ENCODE measurements at regions not wholly inside any gene's neighbourhood (a gene's known extent, or its start where the extent isn't known, plus 50 kb on each side); places are given as distances from the start of the nearest gene placed in this dataset.

- no peak for DNase-seq (ENCODE audit: extremely low read depth, insufficient read length)
- Histone ChIP-seq H3K27me3 (replicated peaks; ENCODE audit: control insufficient read depth, insufficient read depth, low read length) (no peaks in the 10 kb centered on the region), H3K36me3 (ENCODE audit: control insufficient read depth, insufficient read depth, low read length) (no peaks in the 10 kb centered on the region), H3K4me3 (replicated peaks; ENCODE audit: low read depth, low read length) (no peak overlapping the region)
- no peak for TF ChIP-seq CTCF (IDR thresholded peaks at IDR 0.05; ENCODE audit: insufficient read depth, low read length, poor library complexity, severe bottlenecking)
These were observed 692.0 kb downstream of the NCAM2 start for GRCh38 chr21:21690068-21690665.

DNA sequence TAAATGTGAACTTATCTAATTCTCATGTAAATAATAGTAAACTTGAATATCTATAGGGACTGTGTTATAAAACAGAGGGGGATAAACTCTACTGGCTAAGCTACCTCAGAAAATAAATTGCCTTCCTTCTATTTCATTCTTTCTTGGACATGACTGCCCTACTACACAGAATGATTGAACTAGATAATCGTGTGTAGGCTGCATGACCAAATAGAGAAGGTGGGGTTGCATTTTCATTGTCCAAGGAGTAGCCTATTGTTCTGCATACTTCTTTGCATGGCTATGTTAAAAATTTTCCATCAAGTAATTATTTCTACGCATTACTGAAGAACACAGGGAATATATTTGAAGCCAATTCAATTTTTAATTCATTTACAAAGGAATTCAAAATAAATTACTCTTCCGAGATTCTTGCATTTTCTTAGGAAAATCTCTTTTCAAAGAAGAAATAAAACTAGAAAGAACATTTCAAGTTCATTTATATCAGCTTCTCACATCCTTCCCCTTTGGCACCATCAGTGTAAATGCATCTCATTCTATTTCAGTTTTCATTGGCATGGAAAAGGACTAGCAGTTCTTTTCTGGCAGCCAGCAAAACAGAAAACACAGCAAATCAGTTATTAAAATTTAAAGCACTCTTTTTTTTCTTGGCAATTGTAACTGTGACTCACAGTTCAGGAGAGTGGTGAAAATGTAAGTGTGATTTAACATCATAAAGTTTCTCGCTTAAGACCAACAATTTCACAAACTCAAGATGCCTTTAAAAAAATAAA lies 714.7 kb downstream of the NCAM2 start:
- no peak overlapping the region for H3K4me3 ChIP-seq (replicated peaks; ENCODE audit: low read depth, low read length)
- TF ChIP-seq CTCF (IDR thresholded peaks at IDR 0.05; ENCODE audit: insufficient read depth, low read length, poor library complexity, severe bottlenecking) = no peak
- no peaks in the 10 kb centered on the region for H3K27me3 ChIP-seq (replicated peaks; ENCODE audit: control insufficient read depth, insufficient read depth, low read length)
- DNase-seq (ENCODE audit: extremely low read depth, insufficient read length) = no peak
- no peaks in the 10 kb centered on the region for H3K36me3 ChIP-seq (ENCODE audit: control insufficient read depth, insufficient read depth, low read length)

DNA sequence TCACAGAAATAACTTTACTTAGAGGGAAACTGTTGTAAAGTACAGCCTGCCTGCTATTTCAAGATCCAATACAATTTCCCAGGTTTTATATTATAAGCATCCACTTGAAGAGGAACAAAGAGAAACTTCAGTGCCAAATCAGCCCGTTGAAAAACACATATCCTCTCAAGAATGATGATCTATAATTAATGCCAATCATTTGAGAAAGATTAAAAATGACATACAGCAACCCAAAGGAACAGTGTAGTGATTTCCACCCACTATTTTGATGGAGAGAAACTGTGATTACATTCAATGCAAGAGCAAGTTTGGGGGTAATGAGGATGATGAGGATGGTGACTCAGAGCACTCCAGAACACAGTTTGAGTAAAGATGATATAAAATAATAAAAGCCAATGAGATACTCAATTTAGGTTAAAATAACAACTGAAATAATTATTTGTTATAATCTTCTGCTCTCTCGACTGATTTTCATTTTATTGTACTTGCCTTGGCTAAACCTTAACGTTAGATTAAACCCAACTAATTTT lies 715.5 kb downstream of the NCAM2 start:
- no peaks in the 10 kb centered on the region for H3K36me3 ChIP-seq (ENCODE audit: control insufficient read depth, insufficient read depth, low read length)
- H3K27me3 ChIP-seq (replicated peaks; ENCODE audit: control insufficient read depth, insufficient read depth, low read length) = no peaks in the 10 kb centered on the region
- DNase-seq (ENCODE audit: extremely low read depth, insufficient read length) = no peak
- no peak for TF ChIP-seq CTCF (IDR thresholded peaks at IDR 0.05; ENCODE audit: insufficient read depth, low read length, poor library complexity, severe bottlenecking)
- no peak overlapping the region for H3K4me3 ChIP-seq (replicated peaks; ENCODE audit: low read depth, low read length)

GRCh38 chr21:21714426-21714825 lies 716.2 kb downstream of the NCAM2 start:
- no peak for DNase-seq (ENCODE audit: extremely low read depth, insufficient read length)
- no peaks in the 10 kb centered on the region for H3K36me3 ChIP-seq (ENCODE audit: control insufficient read depth, insufficient read depth, low read length)
- no peak for TF ChIP-seq CTCF (IDR thresholded peaks at IDR 0.05; ENCODE audit: insufficient read depth, low read length, poor library complexity, severe bottlenecking)
- no peak overlapping the region for H3K4me3 ChIP-seq (replicated peaks; ENCODE audit: low read depth, low read length)
- no peaks in the 10 kb centered on the region for H3K27me3 ChIP-seq (replicated peaks; ENCODE audit: control insufficient read depth, insufficient read depth, low read length)

DNA sequence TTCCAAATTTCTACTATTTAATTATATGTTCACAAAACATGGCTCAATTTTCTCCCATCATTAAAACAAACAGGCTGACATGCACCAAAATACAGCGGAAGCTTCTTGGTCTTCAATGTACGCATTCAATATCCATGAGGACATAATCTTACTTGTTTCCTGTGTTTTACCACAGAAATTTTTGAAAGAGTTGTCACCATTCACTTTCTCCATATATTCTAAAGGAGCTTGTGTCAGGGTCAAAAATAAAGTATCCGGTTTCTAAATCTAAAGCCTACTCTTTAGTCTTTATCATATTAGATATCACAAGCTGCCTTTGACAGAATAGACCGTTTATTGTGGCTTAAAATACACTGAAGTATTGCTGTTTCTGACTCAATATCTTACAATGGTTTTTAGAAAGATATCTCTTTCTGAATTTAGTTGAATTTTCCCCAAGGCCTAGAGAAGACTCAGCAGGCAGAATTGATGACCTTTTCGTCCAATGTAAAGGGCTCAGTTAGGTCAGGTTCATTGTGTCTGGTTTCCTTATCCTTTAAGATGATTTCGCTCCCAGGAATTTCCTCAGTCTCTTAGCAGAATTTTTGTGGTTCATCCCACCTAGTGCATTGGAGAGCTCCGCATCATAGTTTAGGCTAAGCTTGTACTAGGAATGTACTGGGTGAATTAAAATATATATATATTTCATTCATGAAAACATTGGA lies 717.2 kb downstream of the NCAM2 start:
- no peak for TF ChIP-seq CTCF (IDR thresholded peaks at IDR 0.05; ENCODE audit: insufficient read depth, low read length, poor library complexity, severe bottlenecking)
- H3K27me3 ChIP-seq (replicated peaks; ENCODE audit: control insufficient read depth, insufficient read depth, low read length) = no peaks in the 10 kb centered on the region
- H3K36me3 ChIP-seq (ENCODE audit: control insufficient read depth, insufficient read depth, low read length) = no peaks in the 10 kb centered on the region
- no peak overlapping the region for H3K4me3 ChIP-seq (replicated peaks; ENCODE audit: low read depth, low read length)
- DNase-seq (ENCODE audit: extremely low read depth, insufficient read length) = no peak
